HL-60 (cell line): ENCODE measurements at regions not wholly inside any gene's neighbourhood (a gene's known extent, or its start where the extent isn't known, plus 50 kb on each side); places are given as distances from the start of the nearest gene placed in this dataset.

Experiments
- DNase-seq, 2 experiments: peaks; one replicate each; pipeline ENCODE4 v3.0.0-alpha.2; 2010 to 2020; ENCODE audit warnings: low read depth in 1 of 2, low spot score in 1 of 2
- H3K27ac ChIP-seq: fragments of 250-450 bp; sonication (Bioruptor Pico); replicated peaks from 2 replicates; pipeline ENCODE4 v1.5.1; 2020; ENCODE audit warnings: mild to moderate bottlenecking, moderate library complexity
- H3K27me3 ChIP-seq: fragments of 250-450 bp; sonication (Bioruptor Pico); 2 replicates; pipeline ENCODE4 v1.5.1; 2021; ENCODE audit warnings: mild to moderate bottlenecking, moderate library complexity; ENCODE audit not compliant: insufficient read depth, poor library complexity, severe bottlenecking
- H3K4me3 ChIP-seq: replicated peaks from 2 replicates; pipeline ENCODE4 v1.5.1; 2011; ENCODE audit warnings: mild to moderate bottlenecking, control low read depth, low read length; ENCODE audit not compliant: insufficient read depth
- GABPA ChIP-seq: IDR thresholded peaks from 2 replicates; pipeline ENCODE4 v1.6.1; 2012; ENCODE audit warnings: low read depth
- POLR2AphosphoS5 ChIP-seq: IDR thresholded peaks from 2 replicates; pipeline ENCODE4 v1.6.1; 2012; ENCODE audit warnings: low read depth
- SPI1 ChIP-seq: IDR thresholded peaks from 2 replicates; pipeline ENCODE4 v1.6.1; 2012; ENCODE audit warnings: low read depth, mild to moderate bottlenecking, borderline replicate concordance
- TF ChIP-seq, protein P1 (sequence below): IDR thresholded peaks from one replicate; pipeline ENCODE4 v1.5.1; 2011; ENCODE audit warnings: low read length, control low read depth, inconsistent platforms; ENCODE audit not compliant: insufficient read depth
- TF ChIP-seq, protein P2 (sequence below): IDR thresholded peaks from 2 replicates; pipeline ENCODE4 v1.6.1; 2012; ENCODE audit warnings: low read depth; ENCODE audit not compliant: insufficient replicate concordance

DNA sequence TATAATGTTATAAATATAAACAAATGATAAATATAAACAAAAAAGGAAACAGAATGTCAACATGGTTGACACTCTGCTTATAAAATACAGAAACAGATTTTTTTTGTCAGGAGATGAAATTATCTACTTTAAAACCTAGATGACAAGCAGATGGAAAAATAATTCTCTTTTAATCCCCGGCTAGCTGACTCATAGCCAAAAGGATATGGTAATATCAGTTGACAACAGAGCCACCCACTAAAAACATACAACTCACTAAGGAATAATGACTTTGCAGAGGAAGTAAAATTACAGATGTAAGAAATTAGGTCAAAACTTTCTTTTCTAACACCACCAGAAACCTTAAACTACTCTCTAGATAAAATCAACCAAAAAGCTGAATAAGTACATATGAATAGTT lies 131.1 kb upstream of the ABCB5 start:
- Histone ChIP-seq H3K4me3 (no peak overlapping the region), H3K27me3 (no peaks in the 10 kb centered on the region), H3K27ac (no peak overlapping the region)
- no peak for DNase-seq
- TF ChIP-seq, protein P1, sequence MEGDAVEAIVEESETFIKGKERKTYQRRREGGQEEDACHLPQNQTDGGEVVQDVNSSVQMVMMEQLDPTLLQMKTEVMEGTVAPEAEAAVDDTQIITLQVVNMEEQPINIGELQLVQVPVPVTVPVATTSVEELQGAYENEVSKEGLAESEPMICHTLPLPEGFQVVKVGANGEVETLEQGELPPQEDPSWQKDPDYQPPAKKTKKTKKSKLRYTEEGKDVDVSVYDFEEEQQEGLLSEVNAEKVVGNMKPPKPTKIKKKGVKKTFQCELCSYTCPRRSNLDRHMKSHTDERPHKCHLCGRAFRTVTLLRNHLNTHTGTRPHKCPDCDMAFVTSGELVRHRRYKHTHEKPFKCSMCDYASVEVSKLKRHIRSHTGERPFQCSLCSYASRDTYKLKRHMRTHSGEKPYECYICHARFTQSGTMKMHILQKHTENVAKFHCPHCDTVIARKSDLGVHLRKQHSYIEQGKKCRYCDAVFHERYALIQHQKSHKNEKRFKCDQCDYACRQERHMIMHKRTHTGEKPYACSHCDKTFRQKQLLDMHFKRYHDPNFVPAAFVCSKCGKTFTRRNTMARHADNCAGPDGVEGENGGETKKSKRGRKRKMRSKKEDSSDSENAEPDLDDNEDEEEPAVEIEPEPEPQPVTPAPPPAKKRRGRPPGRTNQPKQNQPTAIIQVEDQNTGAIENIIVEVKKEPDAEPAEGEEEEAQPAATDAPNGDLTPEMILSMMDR = no peak
- TF ChIP-seq SPI1 = no peak
- no peak for TF ChIP-seq POLR2AphosphoS5
- TF ChIP-seq, protein P2, sequence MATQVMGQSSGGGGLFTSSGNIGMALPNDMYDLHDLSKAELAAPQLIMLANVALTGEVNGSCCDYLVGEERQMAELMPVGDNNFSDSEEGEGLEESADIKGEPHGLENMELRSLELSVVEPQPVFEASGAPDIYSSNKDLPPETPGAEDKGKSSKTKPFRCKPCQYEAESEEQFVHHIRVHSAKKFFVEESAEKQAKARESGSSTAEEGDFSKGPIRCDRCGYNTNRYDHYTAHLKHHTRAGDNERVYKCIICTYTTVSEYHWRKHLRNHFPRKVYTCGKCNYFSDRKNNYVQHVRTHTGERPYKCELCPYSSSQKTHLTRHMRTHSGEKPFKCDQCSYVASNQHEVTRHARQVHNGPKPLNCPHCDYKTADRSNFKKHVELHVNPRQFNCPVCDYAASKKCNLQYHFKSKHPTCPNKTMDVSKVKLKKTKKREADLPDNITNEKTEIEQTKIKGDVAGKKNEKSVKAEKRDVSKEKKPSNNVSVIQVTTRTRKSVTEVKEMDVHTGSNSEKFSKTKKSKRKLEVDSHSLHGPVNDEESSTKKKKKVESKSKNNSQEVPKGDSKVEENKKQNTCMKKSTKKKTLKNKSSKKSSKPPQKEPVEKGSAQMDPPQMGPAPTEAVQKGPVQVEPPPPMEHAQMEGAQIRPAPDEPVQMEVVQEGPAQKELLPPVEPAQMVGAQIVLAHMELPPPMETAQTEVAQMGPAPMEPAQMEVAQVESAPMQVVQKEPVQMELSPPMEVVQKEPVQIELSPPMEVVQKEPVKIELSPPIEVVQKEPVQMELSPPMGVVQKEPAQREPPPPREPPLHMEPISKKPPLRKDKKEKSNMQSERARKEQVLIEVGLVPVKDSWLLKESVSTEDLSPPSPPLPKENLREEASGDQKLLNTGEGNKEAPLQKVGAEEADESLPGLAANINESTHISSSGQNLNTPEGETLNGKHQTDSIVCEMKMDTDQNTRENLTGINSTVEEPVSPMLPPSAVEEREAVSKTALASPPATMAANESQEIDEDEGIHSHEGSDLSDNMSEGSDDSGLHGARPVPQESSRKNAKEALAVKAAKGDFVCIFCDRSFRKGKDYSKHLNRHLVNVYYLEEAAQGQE = no peak
- TF ChIP-seq GABPA = no peak

DNA sequence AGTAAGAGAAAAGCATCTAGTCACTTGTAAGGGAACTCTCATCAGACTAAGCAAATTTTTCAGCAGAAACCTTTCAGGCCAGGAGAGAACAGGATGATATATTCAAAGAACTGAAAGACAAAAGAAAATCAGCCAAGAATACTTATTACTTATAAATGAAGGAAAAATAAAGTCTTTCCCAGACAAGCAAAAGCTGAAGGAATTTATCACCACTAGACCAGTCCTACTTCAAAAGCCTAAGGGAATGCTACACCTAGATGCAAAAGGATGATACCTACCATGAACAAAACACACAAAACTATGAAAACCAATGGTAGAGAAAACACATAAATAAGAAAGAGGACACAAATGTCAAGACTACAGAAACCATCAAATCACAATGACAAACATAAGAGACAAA lies 126.6 kb upstream of the ABCB5 start:
- Histone ChIP-seq H3K27me3 (no peaks in the 10 kb centered on the region), H3K27ac (no peak overlapping the region), H3K4me3 (no peak overlapping the region)
- DNase-seq = no peak
- TF ChIP-seq SPI1 (no peak), POLR2AphosphoS5 (no peak), GABPA (no peak)
- TF ChIP-seq, protein P1 = no peak
- TF ChIP-seq, protein P2 = no peak

DNA sequence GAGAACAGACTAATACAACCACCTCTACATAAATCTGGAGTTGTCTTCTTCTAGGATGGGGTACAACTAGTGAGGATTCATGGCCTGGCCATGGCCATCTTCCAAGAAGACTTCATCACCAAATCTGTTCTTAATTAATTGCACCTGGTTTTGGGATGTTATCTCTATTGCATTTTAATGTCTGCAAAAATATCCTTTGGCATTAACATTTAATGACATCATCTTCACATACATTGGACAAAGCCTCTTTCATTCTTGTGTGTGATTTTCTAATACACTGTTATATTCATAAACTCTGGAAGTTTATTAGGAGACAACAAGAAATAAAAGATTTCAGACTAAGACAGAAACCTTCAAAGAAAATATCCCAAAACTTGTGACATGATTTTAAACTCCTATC lies 124.2 kb upstream of the ABCB5 start:
- Histone ChIP-seq H3K27me3 (no peaks in the 10 kb centered on the region), H3K27ac (no peak overlapping the region), H3K4me3 (no peak overlapping the region)
- TF ChIP-seq, protein P1 = no peak
- TF ChIP-seq, protein P2 = no peak
- no peak for TF ChIP-seq POLR2AphosphoS5
- no peak for TF ChIP-seq GABPA
- no peak for TF ChIP-seq SPI1
- no peak for DNase-seq
